Right kidney (tissue), 1 donor: ENCODE measurements at regions not wholly inside any gene's neighbourhood (a gene's known extent, or its start where the extent isn't known, plus 50 kb on each side); places are given as distances from the start of the nearest gene placed in this dataset.
"Not testable (repeated sequence)": the region's sequence is repeated elsewhere in the genome, so short reads cannot be mapped to it uniquely, and the experiment has no call there.

Source experiments
- DNase-seq: peaks from one replicate; pipeline ENCODE4 v3.0.0-alpha.2; 2016

DNA sequence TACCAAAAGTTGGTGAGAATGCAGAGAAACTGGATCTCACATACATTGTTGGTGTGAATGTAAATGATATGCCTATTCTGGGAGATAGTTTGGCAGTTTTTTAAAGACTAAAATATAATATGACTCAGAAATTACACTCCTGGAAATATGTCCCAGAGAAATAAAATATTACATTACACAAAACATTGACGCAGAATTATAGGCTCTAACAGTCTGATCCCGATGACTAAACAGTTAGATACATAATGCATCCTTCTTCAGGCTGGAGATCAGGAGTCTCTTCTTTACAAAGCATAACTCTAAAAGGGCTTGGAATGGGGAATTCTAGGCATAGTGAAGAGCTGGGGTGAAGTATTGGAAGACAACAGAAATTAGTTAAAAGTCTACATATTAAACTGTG lies 586.2 kb upstream of the NECTIN3 start:
- DNase-seq, result no peak

DNA sequence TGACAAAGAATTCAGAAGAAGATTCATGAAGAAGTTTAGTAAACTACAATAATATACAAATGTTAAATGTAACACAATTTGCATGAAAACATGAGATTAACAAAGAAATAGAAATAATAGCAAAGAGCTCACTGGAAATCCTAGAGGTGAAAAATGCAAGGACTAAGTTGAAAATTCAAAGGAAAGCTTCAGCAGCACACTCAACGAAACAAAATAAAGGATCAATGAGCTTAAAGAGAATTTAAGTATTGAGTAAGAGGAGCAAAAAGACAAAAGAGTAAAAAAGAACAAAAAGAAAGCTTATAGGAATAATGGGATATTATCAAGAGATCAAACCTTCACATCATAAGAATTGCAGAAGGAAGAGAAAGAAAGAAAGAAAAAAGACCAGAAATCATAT lies 583.8 kb upstream of the NECTIN3 start:
- DNase-seq, result no peak

DNA sequence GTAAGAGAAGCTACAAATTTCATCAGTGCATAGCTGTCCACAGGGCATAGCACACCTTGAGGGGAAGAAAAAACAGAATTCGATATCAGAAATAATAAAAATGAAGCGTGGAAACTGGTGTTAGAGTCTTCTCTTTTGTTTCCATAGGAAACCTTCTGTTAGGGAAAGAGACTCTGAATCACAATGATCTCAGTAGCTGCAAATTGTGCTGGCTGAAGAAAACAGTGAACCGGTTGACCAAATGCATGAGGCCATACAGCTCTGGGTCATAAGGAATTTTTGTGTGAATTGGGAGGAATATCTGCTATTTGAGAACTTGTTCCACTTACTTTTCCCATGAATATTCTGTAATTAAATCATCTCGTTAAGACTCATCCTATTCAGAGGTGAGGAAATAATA lies 580.2 kb upstream of the NECTIN3 start:
- no peak for DNase-seq

DNA sequence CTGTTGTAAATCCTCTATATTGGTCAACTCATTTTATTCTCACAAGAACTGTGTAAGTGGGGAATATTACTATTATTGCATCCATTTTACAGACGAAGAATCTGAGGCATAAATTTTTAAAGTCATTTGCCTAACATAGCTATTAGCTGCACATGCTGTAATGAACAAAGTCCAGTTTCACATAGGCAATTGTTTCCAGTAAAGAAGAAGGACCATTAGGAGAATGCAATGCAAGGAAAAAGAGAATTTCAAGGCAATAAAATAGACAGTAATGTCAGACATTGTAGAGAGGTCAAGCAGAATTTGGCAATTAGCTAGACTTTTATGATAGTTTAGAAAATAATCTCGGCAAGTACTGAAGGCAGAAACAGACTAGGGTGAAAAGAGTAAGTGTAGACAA lies 578.7 kb upstream of the NECTIN3 start:
- no peak for DNase-seq

DNA sequence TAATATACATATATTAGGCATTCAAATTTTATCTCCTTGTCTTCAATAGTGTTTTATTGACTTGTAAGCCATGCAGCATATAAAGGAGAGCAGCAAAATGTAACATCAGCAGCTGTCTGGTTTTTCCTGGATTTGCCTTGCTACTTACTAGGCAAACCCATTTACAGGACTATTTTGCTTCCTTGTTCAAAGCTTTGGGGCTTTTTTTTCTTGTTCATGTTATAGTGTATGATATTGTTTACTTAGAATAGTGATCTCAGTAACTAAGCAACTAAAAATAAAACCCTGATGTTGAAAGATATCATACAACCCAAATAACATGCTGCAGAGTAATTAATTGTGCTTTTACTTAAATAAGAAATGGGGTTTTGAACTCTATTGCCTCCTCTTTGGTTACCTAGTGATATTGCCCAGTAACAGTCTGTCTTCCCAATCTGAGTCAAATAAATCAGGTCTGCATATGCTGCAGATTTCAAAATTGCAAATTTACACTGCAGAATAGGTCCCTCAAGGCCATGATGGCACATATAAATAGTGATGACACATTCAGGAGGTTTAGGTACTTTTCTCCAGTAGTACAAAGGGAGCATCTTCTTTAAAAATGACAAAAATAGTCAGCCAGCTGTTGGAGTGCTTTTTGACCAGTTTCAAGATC lies 578.1 kb upstream of the NECTIN3 start:
- DNase-seq, result no peak

DNA sequence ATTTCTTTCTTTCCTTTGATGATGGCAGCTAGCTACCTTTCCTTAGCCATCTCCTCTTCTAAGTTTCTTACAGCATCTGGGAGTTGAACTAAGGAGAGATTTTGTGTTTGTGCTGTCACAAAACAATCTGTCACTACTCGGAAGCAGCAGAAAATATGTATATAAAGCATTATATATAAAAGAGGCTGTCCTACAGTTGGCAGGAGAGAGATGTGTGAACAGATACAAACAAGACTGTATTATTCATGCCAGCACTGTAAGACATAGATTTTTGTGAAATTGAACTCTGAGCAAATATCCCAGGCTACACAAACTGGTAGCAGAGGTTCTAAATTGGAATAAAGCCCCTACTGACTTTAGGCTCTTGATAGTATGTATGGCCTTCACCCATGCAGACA lies 577.5 kb upstream of the NECTIN3 start:
- DNase-seq, result no peak

DNA sequence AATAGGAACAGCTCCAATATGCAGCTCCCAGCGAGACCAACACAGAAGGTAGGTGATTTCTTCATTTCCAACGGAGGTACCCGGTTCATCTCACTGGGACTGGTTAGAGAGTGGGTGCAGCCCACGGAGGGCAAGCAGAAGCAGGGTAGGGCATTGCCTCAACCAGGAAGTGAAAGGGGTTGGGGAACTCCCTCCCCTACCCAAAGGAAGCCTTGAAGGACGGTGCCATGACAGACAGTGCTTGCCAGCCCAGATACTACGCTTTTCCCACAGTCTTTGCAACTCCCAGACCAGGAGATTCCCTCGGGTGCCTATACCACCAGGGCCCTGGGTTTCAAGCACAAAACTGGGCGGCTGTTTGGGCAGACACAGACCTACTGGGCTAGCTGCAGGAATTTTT lies 576.9 kb upstream of the NECTIN3 start:
- DNase-seq, result no peak

DNA sequence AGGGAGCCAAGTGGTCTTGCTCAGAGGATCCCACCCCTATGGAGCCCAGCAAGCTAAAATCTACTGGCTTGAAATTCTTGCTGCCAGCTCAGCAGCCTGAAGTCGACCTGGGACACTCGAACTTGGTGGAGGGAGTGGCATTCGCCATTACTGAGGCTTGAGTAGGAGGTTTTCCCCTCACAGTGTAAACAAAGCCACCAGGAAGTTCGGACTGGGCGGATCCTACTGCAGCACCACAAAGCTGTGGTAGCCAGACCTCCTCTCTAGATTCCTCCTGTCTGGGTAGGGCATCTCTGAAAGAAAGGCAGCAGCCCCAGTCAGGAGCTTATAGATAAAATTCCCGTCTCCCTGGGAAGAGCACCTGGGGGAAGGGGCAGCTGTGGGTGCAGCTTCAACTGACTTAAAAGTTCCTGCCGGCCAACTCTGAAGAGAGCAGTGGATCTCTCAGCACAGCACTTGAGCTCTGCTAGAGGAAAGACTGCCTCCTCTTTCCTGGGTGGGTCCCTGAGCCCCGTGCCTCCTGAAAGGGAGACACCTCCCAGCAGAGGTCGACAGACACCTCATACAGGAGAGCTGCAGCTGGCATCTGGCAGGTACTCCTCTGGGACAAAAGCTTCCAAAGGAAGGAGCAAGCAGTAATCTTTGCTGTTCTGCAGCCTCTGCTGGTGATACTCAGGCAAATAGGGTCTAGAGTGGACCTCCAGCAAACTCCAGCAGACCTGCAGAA lies 576.3 kb upstream of the NECTIN3 start:
- no peak for DNase-seq

- DNase-seq, result no peak
These were observed 567.2 kb upstream of the NECTIN3 start for GRCh38 chr3:110504401-110504800.

DNA sequence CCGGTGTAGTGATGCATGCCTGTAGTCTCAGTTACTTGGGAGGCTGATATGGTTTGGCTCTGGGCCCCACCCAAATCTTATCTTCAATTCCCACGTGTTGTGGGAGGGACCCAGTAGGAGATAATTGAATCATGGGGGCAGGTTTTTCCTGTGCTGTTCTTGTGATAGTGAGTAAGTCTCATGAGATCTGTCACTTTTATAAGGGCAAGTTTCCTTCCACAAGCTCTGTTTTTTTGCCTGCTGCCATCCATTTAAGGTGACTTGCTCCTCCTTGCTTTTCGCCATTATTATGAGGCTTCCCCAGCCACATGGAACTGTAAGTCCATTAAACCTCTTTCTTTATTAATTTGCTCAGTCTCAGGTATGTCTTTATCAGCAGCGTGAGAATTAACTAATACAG lies 566.7 kb upstream of the NECTIN3 start:
- no peak for DNase-seq

DNA sequence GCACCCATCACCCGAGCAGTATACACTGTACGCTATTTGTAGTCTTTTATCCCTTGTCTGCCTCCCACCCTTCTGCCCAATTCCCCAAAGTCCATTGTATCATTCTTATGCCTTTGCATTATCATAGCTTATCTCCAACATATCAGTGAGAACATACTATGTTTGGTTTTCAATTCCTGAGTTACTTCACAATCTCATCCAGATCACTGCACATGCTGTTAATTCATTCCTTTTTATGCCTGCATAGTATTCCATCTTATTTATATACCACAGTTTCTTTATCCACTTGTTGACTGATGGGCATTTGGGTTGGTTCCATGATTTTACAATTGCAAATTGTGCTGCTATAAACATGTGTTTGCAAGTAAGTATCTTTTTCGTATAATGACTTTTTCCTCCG lies 564.7 kb upstream of the NECTIN3 start:
- no peak for DNase-seq

DNA sequence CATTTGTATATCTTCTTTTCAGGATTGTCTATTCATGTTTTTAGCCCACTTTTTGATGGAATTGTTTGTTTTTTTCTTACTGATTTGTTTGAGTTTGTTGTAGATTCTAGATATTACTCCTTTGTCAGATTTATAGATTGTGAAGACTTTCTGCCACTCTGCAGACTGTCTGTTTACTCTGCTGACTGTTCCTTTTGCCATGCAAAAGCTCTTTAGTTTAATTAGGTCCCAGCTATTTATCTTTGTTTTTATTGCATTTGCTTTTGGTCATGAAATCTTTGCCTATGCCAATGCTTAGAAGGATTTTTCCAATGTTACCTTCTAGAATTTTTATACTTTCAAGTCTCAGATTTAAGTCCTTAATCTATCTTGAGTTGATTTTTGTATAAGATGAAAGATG lies 564.0 kb upstream of the NECTIN3 start:
- DNase-seq, result not testable (repeated sequence)

GRCh38 chr3:110512961-110513360 lies 558.7 kb upstream of the NECTIN3 start:
- DNase-seq, result no peak

GRCh38 chr3:110518031-110518430 lies 553.6 kb upstream of the NECTIN3 start:
- no peak for DNase-seq

GRCh38 chr3:110519071-110519470 lies 552.5 kb upstream of the NECTIN3 start:
- DNase-seq, result no peak

- no peak for DNase-seq
These were observed 550.6 kb upstream of the NECTIN3 start for GRCh38 chr3:110521019-110521418.

GRCh38 chr3:110525558-110526064 lies 546.0 kb upstream of the NECTIN3 start:
- not testable (repeated sequence) for DNase-seq

GRCh38 chr3:110526777-110527727 lies 544.6 kb upstream of the NECTIN3 start:
- no peak for DNase-seq

- no peak for DNase-seq
These were observed 543.1 kb upstream of the NECTIN3 start for GRCh38 chr3:110528305-110529121.

- DNase-seq, result no peak
These were observed 540.7 kb upstream of the NECTIN3 start for GRCh38 chr3:110530902-110531301.

DNA sequence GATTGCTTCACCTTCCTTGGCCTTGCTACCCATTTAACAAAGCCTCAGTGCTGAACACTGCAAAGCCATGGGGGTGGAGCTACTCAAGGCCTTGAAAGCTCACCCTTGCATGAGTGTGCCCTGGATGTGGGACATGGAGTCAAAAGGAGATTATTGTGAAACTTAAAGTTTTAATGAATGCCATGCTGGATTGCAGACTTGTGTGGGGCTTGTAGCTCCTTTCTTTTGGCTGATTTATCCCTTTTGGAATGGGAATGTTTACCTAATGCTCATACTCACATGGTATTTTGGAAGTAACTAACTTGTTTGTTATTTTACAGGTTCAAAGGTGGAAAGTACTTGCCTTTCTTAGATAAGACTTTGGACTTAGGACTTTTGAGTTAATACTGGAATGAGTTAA lies 538.5 kb upstream of the NECTIN3 start:
- DNase-seq, result no peak

GRCh38 chr3:110542552-110543150 lies 529.0 kb upstream of the NECTIN3 start:
- DNase-seq, result no peak
